ENCODE measurements at regions not wholly inside any gene's neighbourhood (a gene's known extent, or its start where the extent isn't known, plus 50 kb on each side); places are given as distances from the start of the nearest gene placed in this dataset.

- no peak overlapping the region for H3K27ac ChIP-seq
- no peak overlapping the region for H3K4me3 ChIP-seq
- DNase-seq = no peak
- H3K9me3 ChIP-seq (replicated peaks) = no peaks in the 10 kb centered on the region
- no peaks in the 10 kb centered on the region for H3K27me3 ChIP-seq
- H3K4me1 ChIP-seq = peaks cover 11% of the 10 kb centered on the region
- no peaks in the 10 kb centered on the region for H3K36me3 ChIP-seq
These were observed 278.0 kb downstream of the HLX start for GRCh38 chr1:221157026-221157761.

- H3K4me1 ChIP-seq = peaks cover 11% of the 10 kb centered on the region
- no peaks in the 10 kb centered on the region for H3K36me3 ChIP-seq
- no peak overlapping the region for H3K4me3 ChIP-seq
- peak; percentile 59 to 77 for DNase-seq
- H3K27me3 ChIP-seq = no peaks in the 10 kb centered on the region
- peak overlapping the region; percentile 65 for H3K27ac ChIP-seq
- H3K9me3 ChIP-seq (replicated peaks) = no peaks in the 10 kb centered on the region
These were observed 280.4 kb downstream of the HLX start for GRCh38 chr1:221159608-221160007.

- Histone ChIP-seq H3K4me1 (peaks cover 11% of the 10 kb centered on the region), H3K36me3 (no peaks in the 10 kb centered on the region), H3K9me3 (replicated peaks) (no peaks in the 10 kb centered on the region), H3K27me3 (no peaks in the 10 kb centered on the region), H3K4me3 (no peak overlapping the region), H3K27ac (no peak overlapping the region)
- no peak for DNase-seq
These were observed 282.4 kb downstream of the HLX start for GRCh38 chr1:221161571-221162041.

GRCh38 chr1:221162352-221162751 lies 283.1 kb downstream of the HLX start:
- Histone ChIP-seq H3K4me3 (no peak overlapping the region), H3K27me3 (no peaks in the 10 kb centered on the region), H3K4me1 (peaks cover 11% of the 10 kb centered on the region), H3K36me3 (no peaks in the 10 kb centered on the region), H3K9me3 (replicated peaks) (no peaks in the 10 kb centered on the region), H3K27ac (no peak overlapping the region)
- peak in 1 of 2 experiments; percentile 31 for DNase-seq

- Histone ChIP-seq H3K36me3 (no peaks in the 10 kb centered on the region), H3K9me3 (replicated peaks) (no peaks in the 10 kb centered on the region), H3K4me1 (peaks cover 11% of the 10 kb centered on the region), H3K4me3 (no peak overlapping the region), H3K27me3 (no peaks in the 10 kb centered on the region), H3K27ac (no peak overlapping the region)
- no peak for DNase-seq
These were observed 283.7 kb downstream of the HLX start for GRCh38 chr1:221162939-221163338.

- no peak overlapping the region for H3K4me3 ChIP-seq
- H3K27me3 ChIP-seq = no peaks in the 10 kb centered on the region
- H3K27ac ChIP-seq = no peak overlapping the region
- DNase-seq = no peak
- H3K9me3 ChIP-seq (replicated peaks) = no peaks in the 10 kb centered on the region
- no peaks in the 10 kb centered on the region for H3K36me3 ChIP-seq
- H3K4me1 ChIP-seq = peaks cover 11% of the 10 kb centered on the region
These were observed 284.8 kb downstream of the HLX start for GRCh38 chr1:221164029-221164428.

GRCh38 chr1:221164951-221165838 lies 286.0 kb downstream of the HLX start:
- peaks cover 9% of the 10 kb centered on the region for H3K4me1 ChIP-seq
- no peaks in the 10 kb centered on the region for H3K27me3 ChIP-seq
- DNase-seq = no peak
- no peak overlapping the region for H3K27ac ChIP-seq
- no peaks in the 10 kb centered on the region for H3K9me3 ChIP-seq (replicated peaks)
- no peak overlapping the region for H3K4me3 ChIP-seq
- H3K36me3 ChIP-seq = no peaks in the 10 kb centered on the region

- no peak overlapping the region for H3K4me3 ChIP-seq
- DNase-seq = no peak
- H3K4me1 ChIP-seq = peaks cover 9% of the 10 kb centered on the region
- no peak overlapping the region for H3K27ac ChIP-seq
- H3K27me3 ChIP-seq = no peaks in the 10 kb centered on the region
- H3K36me3 ChIP-seq = no peaks in the 10 kb centered on the region
- no peaks in the 10 kb centered on the region for H3K9me3 ChIP-seq (replicated peaks)
These were observed 286.7 kb downstream of the HLX start for GRCh38 chr1:221165839-221166500.

GRCh38 chr1:221166559-221167318 lies 287.5 kb downstream of the HLX start:
- H3K36me3 ChIP-seq = no peaks in the 10 kb centered on the region
- no peak for DNase-seq

GRCh38 chr1:221169447-221169889 lies 290.2 kb downstream of the HLX start:
- H3K27ac ChIP-seq = no peak overlapping the region
- DNase-seq = peak in 1 of 2 experiments; percentile 9
- H3K9me3 ChIP-seq (replicated peaks) = no peaks in the 10 kb centered on the region; the same call in 1 of the 2 replicates
- no peak overlapping the region for H3K4me3 ChIP-seq
- H3K36me3 ChIP-seq = no peaks in the 10 kb centered on the region
- no peaks in the 10 kb centered on the region for H3K27me3 ChIP-seq
- H3K4me1 ChIP-seq = peaks cover 9% of the 10 kb centered on the region

More at GRCh38 chr1:221166559-221167318, 287.5 kb downstream of the HLX start:
- H3K9me3 ChIP-seq (replicated peaks) = no peaks in the 10 kb centered on the region; the same call in 1 of the 2 replicates
- no peak overlapping the region for H3K4me3 ChIP-seq
- H3K4me1 ChIP-seq = peaks cover 9% of the 10 kb centered on the region
- H3K27ac ChIP-seq = no peak overlapping the region
- no peaks in the 10 kb centered on the region for H3K27me3 ChIP-seq

- DNase-seq = no peak
- Histone ChIP-seq H3K4me3 (no peak overlapping the region), H3K27me3 (no peaks in the 10 kb centered on the region), H3K36me3 (no peaks in the 10 kb centered on the region), H3K9me3 (replicated peaks) (no peaks in the 10 kb centered on the region; the same call in 1 of the 2 replicates), H3K4me1 (peaks cover 9% of the 10 kb centered on the region; the same call in 1 of the 2 replicates), H3K27ac (no peak overlapping the region)
These were observed 290.9 kb downstream of the HLX start for GRCh38 chr1:221170171-221170570.

- H3K9me3 ChIP-seq (replicated peaks) = no peaks in the 10 kb centered on the region; the same call in 1 of the 2 replicates
- no peak for DNase-seq
- peaks cover 9% of the 10 kb centered on the region; the same call in 1 of the 2 replicates for H3K4me1 ChIP-seq
- no peaks in the 10 kb centered on the region for H3K27me3 ChIP-seq
- no peaks in the 10 kb centered on the region for H3K36me3 ChIP-seq
- no peak overlapping the region for H3K27ac ChIP-seq
- H3K4me3 ChIP-seq = no peak overlapping the region
These were observed 292.5 kb downstream of the HLX start for GRCh38 chr1:221171768-221172167.

GRCh38 chr1:221172841-221173240 lies 293.6 kb downstream of the HLX start:
- DNase-seq = no peak
- peaks cover 9% of the 10 kb centered on the region; the same call in 1 of the 2 replicates for H3K4me1 ChIP-seq
- H3K36me3 ChIP-seq = no peaks in the 10 kb centered on the region
- H3K4me3 ChIP-seq = no peak overlapping the region
- no peaks in the 10 kb centered on the region for H3K27me3 ChIP-seq
- no peaks in the 10 kb centered on the region; the same call in 1 of the 2 replicates for H3K9me3 ChIP-seq (replicated peaks)
- no peak overlapping the region for H3K27ac ChIP-seq
